ENCODE measurements at regions not wholly inside any gene's neighbourhood (a gene's known extent, or its start where the extent isn't known, plus 50 kb on each side); places are given as distances from the start of the nearest gene placed in this dataset.

DNA sequence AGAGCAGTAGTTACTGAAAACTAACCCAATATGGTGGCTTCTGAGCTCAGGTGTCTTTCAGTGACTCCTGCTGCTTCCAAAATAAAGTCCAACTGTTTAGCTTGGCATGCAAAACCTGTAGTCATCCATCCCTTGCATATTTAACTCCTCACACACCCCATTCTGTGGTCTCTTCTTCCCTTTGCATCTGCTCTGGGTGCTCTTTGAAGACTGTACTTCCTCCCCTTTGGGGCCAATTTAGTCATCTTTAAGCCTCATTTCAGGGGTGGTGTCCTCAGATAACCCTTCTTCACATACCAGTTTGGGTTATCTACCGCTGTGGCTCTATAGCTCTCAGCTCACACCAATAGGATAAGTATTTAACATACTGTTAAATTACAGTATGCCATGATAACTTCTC is 209.9 kb upstream of the DMRT1 start:
- DNase-seq, result no peak

DNA sequence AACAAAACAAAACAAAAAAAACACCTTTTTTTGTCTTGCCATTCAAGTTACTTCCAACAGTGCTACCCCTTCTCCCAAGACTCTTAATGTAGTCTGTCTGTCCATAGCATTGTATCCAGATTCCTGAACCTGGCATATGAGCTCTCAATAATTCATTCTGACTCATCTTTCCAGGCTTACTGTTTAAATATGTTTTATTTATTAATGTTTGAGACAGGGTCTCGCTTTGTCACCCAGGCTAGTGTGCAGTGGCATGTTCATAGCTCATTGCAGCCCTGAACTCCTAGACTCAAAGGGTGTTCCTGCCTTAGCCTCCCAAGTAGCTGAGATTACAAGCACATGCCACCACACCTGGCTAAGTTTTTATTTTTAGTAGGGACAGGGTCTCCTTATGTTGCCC is 208.0 kb upstream of the DMRT1 start:
- no peak for DNase-seq

DNA sequence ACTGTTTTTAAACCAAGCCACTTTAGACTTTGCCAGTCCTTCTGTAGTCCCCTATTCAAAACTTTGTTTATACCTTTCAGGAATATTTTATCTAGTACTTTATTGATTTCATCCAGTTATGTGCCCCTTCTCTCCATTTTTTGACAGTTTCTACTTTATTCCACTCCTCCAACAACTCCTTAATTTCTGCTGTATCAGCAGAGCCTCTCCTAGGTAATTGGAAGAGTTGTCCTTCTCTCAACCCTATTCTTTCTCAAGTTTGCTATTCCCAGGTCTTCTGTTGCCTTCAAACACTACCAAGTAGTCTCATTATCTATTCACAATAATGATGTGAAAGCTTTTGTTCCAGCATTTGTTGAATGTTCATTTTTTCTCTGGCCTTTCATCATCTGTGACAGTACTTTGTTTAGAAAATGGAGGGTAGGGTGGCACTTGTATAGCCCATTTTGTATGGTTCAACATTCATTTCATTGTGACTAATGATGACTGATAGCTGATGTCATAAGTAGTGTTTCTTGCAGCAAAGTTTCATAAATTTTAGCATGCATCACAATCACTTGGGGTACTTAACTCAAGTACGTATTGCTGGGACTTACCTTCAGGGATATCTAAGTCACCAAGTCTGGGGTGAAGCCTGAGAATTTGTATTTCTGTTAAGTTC is 204.4 kb upstream of the DMRT1 start:
- DNase-seq, result no peak

DNA sequence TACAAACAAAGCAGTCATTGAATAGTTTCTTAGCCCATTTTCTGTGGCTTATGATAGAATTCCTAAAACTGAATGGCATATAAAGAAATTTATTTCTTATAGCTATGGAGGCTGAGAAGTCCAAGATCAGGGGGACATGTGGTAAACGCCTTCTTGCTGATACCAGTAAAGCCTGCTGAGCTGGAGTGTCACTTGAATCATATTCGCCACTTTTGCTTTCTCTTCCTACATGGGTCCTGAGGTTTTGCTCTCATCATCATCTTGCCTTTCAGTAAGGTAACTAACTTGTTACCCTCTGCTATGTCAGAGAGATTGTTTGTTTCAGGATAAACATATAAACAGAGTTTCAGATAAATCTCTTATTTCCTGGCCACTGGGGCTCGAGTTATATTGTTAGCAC is 203.3 kb upstream of the DMRT1 start:
- no peak for DNase-seq

DNA sequence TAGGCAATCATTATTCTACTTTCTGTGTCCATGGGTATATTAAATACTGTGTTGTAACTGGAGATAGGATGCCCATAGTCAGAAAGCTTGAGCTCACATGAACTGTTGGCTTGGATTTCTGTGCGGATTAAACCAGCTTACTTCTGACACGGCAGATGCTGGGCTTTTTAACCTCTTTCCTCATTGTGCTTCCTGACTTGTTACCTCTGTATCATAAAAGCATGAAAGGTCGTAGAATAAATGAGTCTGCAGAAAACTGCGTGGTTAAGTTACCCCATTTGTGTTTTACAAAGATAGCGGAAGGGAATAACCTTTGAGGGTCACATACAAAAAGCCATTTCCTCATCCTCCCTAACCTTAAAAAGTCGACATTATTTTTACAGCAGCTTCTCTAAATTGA is 199.5 kb upstream of the DMRT1 start:
- DNase-seq, result no peak

DNA sequence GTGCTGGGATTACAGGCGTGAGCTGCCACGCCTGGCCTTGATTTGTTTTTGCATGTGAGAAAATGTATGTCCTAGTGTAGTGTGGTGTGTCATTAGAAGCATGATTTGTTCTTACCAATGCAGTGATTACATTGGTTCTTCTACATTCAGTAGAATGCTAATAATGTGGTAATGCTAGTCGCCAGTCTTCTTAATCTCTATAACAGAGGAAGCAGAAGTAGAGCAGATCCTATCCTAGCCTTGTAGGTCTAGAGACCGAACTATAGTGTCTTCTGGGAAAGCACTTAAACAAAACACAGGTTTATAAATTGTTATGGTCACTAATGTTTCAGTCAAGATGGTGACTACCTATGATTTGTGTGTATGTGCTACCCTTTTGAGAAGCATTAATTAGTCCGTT is 197.5 kb upstream of the DMRT1 start:
- DNase-seq, result no peak

DNA sequence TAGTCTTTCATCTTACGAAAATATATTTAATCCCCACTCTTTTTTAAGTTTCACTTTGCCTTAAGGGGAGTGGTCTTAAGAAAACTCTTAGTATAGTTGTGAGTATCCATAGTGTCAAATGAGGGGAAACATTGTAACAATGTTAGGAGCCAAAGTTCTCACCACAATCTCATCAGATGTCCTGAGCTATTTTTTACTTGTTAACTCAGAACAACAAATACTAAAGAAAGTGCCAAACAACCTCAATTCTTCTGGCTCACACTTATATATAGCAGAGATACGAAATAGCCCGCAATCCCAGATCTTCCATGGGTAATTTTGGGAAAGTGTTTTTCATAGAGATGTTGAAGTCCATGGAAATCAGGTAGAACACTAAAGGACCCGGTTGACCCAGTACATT is 194.0 kb upstream of the DMRT1 start:
- no peak for DNase-seq

DNA sequence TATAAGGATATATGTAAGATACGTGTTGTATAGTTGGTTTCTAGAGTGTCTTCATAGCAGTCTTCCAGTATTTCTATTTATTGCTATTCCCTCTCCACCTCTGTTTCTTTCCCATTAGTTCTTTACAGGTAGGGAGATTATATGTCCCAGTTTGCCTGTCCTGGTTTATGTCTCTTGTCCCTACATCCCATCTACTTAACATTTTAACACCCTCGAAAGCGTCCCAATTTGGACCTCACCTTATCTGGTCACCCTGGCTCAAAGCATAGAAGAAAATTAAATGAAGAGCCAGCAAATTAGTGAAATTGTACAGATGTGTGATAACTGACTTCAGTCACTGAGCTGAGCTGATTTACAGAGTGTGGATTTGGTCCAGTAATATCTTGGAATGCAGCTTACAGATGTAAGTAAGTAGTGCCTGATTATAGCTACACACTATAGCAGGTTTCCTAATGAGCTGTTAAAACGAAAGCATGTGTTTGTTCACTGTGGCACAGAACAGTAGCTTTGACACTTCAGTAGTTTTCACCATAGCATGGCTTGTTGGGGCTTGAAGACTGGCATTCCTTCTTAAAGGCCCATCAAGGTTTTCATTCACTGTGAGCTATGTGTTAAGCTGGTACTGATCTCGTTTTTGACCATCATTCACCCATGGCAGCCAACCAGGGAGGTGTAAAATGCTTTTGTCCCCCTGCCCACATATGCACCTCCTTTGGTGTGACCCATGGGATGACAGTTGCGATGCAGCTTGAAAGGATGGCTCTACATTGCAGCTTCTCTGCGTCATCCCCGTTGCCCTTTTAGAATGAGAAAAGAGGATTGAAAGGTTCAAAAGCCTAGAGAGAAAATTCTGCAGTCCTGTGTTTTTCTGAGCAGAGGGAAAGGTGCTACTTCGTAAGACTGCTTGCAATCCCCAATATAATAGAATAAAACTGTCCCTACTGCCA is 192.1 kb upstream of the DMRT1 start:
- no peak for DNase-seq

DNA sequence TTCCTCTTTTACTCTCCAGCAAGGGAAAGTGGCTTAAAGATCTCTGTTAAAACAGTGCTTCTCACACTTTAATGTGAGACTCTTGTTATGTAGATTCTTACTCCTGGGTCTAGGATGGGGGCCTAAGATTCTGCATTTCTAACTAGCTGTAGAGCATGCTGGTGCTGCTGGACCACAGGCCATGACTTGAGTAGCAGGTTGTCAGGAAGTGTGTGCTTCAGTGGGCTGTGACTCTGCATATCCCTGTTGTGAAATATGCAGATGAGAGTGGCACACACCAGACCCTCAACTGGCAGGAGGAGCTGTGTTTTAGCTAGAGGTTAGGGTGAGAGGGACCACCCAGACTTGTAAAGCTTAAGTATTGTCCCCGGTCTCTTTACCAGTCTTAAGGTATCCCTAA is 191.1 kb upstream of the DMRT1 start:
- DNase-seq, result no peak

DNA sequence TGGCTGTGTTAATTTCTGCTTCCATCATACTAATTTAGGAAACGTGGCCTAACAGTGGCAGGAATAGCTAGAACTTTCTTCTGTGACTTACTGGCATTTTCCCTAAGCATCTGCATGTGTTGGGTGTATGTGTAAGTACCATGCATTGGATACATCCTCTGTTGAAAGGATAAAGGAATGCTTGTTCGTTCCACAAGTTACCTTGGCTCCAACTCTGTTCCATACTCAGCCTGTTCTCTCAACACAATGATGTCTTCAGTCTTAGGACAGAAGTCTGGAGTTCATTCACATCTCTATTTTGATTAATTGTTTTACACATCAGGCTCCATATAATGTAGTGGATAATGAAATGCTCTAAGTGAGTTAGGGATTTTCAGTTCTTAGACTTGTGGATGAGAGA is 190.1 kb upstream of the DMRT1 start:
- no peak for DNase-seq

DNA sequence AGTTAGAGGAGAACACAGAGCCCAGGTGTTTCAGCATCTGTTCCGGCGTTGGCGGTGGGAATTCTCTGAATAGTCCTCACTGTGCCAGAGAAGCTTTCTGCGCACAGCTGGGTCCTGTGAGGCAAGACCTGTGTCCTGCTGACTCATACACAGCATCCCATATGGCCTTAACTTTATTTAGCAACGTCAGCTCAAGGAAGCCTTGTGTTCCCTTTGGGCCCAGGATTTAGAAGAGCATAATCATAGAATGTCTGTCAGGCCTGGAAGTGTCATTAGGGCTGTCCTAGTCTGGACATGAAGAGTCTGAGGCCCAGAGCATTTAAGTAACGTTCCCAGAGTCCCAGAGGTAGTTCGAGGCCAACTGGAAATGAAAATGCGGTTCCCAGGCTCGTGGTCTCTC is 188.6 kb upstream of the DMRT1 start:
- DNase-seq, result no peak

DNA sequence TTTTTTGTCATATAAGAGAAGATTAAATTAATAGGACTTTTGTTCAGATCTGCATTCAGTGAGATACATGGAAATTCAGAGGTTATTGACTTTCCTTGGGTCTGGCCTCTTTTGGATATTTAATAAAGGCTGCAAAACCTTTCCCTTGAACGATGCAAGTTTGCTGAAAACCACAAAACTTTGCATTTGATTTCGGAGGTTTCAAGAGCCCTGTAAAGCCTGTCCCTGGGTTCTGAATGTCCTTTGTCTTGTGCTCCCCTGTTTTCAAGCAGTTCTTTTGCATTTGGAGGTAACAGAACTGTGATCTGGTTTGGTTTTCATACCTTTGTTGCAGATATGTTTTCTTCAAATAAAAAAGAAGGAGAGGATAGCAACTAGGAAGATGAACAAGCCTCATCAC is 188.1 kb upstream of the DMRT1 start:
- no peak for DNase-seq

DNA sequence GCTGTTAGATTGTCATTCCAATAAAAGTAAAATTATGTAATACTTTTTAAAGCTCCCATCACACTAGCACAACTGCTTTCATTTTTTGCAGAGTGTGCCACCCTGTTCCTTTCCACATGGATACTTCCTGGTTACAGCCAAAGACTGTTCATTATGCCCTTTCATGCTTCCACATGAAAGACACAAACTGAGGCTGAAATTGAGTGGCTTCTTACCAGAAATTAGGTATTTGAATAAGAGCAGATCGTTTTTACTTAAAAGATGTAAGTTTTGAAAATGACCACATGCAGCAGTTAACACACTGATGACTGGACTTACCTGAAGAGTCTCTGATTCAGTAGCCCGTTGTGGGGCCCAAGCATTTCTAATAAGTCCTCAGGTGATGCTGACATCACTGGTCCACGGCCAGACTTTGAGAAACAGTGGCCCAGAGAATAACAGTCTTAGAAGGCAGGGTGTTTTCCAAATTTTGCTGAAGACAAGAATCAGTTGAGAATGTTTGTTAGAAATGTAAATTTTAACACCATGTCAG is 187.6 kb upstream of the DMRT1 start:
- DNase-seq, result no peak

DNA sequence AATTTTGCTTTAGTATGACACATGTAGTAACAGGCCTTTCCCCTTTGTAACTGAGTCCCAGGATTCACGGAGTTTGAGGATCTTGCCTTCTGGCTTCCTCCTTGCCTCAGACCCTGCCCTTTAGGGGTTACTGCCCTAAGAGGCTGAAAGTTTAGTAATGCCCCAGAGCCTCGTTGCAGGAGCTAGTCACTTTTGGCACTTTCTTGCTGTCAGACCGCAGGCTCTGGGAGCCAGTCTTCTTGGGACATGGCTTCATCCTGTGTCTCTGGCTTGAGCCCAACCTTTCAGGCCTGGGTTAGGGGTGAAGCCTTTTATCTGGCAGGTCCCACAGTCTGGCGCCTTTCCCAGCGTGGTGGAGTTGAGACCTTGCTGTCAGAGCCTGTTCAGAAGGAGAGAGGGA is 185.6 kb upstream of the DMRT1 start:
- no peak for DNase-seq

DNA sequence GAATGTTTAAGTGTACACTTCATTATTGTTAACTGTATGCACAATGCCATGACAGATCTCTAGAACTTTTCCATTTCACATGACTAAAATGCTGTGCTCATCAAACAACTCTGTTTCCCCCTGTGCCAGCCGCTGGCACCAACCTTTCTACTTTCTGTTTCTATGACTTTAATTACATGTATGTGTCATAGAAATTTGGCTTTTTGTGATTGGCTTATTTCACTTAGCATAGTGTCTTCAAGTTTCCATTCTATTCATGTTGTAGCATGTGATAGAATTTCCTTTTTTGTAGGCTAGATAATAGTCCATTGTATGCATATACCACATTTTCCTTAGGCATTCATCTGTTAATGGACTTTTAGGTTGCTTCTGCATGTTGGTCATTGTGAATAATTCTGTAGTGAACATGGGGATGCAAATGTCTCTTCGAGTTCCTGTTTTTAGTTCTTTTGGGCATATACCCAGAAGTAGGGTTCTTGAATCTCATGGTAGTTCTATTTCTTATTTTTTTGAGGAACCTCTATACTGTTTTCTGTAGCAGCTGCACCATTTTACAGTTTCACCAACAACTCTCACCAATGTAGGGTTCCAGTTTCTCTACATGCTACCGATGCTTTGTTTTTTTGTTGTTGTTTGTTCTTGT is 184.4 kb upstream of the DMRT1 start:
- no peak for DNase-seq

DNA sequence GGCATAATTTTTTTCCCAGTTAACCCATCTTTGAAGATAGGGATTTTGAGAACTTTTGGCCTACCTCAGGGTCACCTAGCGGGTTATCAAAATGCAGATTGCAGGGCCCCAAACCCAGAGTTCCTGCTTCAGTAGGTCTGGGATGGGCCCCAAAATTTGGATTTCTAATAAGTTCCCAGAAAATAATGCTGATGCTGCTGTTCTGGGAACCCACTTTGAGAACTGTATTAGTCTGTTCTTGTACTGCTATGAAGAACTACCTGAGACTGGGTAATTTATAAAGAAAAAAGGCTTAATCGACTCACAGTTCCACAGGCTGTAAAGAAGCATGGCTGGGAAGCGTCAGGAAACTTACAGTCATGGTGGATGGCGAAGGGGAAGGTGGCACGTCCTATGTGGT is 182.2 kb upstream of the DMRT1 start:
- no peak for DNase-seq

DNA sequence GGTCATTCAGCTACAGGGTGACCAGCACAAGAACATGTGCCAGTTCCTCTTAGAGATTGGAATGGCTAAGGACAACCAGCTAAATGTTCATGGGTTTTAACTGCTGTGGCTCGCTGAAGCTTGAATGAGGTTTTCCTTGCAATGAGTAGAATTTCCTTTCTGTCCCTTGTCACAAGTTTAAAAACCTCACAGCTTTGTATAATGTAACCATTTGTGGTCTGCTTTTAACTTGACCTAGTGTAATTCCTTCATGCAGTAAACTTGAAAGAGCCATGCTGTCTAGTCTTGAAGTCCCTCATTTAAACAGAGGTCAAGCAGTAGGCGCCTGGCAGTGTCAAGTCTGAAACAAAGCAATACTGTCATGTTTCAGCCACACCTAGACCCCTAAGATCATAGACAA is 181.3 kb upstream of the DMRT1 start:
- no peak for DNase-seq

DNA sequence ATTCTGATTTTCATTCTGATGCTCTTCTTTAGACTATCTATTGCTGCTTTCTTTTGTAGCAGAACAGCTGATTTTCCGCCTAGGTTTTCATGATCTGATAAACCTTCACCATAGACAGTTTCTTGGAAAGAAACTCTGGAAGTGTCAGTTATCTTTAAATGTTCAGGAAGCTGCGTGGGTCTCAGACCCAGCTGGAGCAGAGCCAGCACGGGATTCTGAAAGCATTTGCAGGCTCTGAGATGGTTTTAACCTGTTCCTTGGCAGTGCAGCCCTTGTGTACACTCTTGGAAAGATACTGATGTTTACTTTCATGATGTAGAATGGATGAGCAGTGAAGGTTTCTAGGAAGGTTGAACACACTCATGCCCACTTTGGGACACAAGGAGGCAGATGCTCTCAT is 178.0 kb upstream of the DMRT1 start:
- DNase-seq, result no peak

DNA sequence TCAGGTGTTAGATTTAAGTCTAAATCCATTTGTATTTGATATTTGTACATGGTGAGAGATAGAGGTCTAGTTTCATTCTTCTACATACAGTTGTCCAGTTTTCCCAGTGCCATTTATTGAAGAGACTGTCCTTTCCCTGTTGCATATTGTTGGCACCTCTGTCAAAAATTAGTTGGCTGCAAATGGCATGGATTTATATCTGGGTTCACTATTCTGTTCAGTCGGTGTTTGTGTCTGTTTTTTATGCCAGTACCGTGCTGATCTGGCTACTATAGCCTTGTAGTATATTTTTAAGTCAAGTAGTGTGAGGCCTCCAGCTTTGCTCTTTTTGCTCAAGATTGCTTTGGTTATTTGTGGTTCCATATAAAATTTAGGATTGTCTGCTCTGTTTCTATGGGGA is 176.2 kb upstream of the DMRT1 start:
- no peak for DNase-seq

DNA sequence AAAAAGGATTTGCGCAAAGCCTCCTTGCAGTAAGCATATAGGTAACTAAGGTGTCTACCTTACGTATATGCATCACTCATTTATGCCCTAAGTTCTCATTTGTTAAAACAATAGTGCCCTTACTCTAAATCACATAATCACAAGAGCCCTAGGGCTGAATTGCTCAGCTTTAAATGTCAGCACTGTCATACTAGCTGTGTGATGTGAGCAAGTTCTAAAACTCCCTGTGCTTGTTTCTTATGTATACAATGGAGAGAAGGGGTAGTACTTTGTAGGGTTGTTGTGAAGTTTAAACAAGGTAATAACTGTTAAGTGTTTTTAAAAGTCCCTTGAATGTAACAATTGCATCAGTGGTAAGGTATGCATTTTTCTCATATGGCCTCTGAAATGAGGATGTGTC is 169.5 kb upstream of the DMRT1 start:
- DNase-seq, result no peak

DNA sequence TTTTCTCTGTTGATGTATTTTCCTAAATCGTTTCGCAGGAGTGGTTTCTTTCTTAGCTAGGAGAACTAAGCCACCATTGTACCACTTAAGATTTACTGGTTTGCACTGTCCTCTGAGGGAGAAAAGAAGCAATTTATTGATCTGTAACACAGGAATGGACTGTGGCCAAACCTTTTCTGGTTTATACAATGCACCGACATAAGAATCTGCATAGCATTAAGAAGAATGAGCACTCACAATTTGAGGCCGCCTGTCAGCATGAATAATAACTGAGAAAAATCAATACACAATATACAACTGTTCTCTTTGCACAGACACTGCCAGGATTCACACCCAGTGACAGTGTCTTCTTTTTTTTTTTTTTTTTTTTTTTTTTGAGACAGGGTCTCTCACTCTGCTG is 168.6 kb upstream of the DMRT1 start:
- no peak for DNase-seq

DNA sequence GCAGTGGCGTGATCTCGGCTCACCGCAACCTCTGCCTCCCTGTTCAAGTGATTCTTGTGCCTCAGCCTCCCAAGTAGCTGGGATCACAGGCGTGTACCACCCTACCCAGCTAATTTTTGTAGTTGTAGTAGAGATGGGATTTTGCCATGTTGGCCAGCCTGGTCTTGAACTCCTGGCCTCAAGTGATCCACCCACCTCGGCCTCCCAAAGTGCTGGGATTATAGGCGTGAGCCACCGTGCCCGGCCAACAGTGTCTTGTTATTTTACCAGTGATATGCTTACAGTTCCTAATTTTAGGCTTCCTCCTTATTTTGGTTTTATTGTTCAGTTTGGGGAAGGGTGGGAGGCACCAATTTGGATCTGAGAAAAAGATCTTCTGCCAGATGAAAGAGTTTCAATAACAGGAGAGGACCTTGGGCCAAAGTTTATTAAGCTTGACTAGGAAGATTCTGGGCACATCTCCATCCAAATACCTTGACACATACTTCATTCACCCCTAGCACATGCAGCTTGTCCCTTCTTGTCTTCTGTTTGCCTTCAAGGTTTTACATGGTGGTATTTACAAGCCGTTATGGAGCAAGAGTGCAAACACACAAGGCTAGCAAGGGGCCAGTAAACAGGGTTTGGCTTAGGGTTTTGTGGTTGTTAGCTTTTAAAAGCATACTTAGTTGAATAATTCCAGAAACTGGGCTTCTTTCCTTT is 168.1 kb upstream of the DMRT1 start:
- DNase-seq, result no peak

DNA sequence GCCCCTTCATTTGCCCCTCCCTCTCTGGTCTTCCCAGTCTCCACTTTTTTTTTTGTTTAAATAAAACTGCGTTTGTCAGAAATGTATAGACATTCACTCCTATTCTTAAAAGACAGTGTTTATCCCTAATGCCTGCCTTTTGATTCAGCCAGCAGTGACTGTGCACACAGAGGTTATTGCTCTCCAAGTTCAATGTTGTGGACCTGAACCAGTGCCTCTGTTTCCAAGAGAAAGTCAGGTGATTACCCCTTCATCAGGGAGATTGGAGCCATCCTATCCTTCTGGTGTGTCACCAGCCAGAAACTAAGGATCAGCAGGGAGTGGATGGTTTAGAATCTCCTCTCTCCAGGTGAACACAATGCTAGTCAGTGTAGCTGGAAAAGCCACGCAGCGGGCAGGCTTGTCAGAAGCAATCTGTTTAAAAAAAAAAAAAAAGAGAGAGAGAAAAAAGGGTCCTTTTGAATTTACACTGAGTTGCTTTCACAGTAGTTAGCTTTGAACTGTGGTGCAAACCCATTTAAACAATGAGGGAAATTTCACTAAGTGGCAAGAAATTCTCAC is 167.5 kb upstream of the DMRT1 start:
- no peak for DNase-seq

Data from NCI-H2081 (cell line).